ENCODE measurements at regions not wholly inside any gene's neighbourhood (a gene's known extent, or its start where the extent isn't known, plus 50 kb on each side); places are given as distances from the start of the nearest gene placed in this dataset.

- no peak for TF ChIP-seq CTCF (conservative IDR thresholded peaks at IDR 0.05)
- TF ChIP-seq ZFX (IDR thresholded peaks at IDR 0.05) = no peak
Measured at GRCh38 chr7:156257904-156258303, 382.7 kb upstream of the RNF32 start.

Data from C4-2B (cell line).